HG02763 (cell line): ENCODE measurements at regions not wholly inside any gene's neighbourhood (a gene's known extent, or its start where the extent isn't known, plus 50 kb on each side); places are given as distances from the start of the nearest gene placed in this dataset.
"Not testable (repeated sequence)": the region's sequence is repeated elsewhere in the genome, so short reads cannot be mapped to it uniquely, and the experiment has no call there.

Experiments used
- ATAC-seq: cut with Tn5 transposase; IDR thresholded peaks from one replicate; pipeline ENCODE4 v1.9.1; 2021; ENCODE audit warnings: mild to moderate bottlenecking, moderate library complexity; ENCODE audit not compliant: unreplicated experiment

GRCh38 chrX:118212817-118213183 is 96.2 kb upstream of the KLHL13 start:
- ATAC-seq: peak; percentile 73

GRCh38 chrX:118215346-118215745 is 98.7 kb upstream of the KLHL13 start:
- ATAC-seq: no peak

- ATAC-seq: no peak
Observed at GRCh38 chrX:118216087-118216486, 99.5 kb upstream of the KLHL13 start.

DNA sequence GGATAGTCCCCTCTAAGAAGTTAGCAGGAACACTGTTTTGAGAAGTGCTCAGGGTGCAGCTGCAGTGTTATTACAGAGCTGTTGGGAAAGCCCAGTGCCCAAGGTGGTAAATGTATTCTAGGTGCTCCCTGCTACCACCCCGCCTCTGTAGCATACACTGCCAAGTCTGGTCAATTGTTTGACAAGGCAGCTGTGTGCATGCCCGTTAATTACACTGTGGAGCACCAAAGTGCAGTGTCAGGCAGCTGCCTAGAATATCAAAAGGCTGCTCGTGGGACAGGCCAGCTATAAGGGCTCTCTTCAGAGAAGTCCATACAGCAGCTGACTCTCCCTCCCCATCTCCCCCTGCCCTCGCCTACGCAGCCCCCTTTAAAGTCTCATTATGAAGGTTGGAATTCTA is 99.9 kb upstream of the KLHL13 start:
- no peak for ATAC-seq

DNA sequence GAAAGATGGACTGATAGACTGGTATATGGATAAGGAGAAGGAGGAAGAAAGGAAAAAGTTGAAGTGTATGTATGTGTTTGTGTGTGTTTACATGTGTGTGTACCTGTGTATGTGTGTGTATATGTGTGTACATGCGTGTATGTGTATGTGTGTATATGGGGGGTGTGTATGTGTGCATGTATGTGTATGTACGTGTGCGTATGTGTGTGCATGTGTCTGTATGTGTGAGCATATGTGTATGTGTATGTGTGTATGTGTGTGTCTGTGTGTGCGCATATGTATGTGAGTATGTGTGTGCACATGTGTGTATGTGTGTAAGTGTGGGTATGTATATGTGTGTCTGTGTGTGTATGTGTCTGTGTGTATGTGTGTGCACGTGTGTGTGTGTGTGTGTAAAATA is 101.5 kb upstream of the KLHL13 start:
- ATAC-seq: no peak

DNA sequence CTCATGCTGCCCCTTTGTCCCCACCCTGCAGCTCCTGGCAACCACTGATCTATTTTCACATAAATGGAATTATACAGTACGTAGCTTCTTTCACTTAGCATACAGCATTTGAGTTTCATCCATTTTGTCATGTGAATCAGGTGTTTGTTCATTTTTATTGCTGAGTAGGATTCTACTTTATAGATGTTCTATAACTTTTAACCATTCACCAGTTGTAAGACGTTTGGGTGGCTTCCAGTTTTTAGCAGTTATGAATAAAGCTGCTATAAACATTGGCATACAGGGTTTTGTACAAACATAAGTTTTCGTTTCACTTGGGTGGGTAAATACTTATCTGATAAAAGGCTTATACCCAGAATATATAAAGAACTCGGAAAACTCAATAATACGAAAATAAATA is 102.3 kb upstream of the KLHL13 start:
- no peak for ATAC-seq

DNA sequence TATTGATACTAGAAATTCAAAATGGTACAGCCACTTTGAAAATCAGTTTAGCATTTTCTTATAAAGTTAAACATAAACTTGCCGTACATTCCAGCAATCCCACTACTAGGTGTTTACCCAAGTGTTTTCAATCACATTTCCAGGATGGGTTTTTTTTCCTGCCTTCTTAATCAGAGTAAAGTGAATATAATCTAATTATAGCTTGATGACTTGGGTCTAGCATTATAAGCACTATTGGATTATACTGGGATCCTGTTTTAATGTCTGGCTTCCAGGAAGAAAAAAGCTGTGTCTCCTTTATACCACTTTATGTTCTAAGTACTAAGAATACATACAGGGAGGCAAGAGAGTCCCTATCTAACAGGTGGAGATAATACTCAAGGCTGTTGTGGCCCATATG is 103.3 kb upstream of the KLHL13 start:
- no peak for ATAC-seq

DNA sequence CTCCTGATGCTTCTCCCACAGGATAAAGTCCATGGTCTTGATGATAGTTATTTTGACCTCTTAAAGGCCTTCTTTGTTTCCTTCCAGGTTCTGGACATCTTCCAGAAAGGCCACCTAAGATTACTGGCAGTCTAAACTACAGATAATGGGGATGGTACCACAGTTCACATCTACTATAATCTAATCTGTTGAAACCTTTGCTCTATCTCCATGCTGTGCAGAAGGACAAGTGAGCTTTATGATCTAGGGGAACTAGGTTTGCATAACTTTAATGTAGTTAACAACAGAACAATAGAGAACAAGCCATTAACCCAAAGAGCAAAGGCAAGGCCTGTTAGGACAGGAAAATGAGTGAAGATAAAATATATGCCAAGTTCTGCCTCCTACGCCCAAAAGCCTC is 103.9 kb upstream of the KLHL13 start:
- ATAC-seq: no peak

DNA sequence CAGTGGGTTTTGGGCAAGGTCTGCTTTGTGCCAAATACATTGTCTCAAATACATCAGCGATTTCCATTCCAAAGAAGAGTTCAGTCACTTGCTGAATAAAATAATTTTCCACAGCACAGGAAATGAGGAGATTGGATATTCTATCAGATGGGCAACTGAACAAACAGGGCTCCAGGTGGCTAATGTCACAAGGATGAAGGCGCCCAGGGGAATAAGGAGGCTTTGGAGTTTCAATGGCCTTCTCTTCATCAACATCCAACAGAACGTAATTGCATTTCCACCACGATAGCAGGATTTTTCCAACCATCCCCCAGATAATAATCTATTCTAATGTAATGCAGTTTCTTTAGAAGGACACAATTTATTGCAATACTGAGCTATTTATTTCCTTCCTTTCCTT is 104.7 kb upstream of the KLHL13 start:
- no peak for ATAC-seq

GRCh38 chrX:118221733-118222132 is 105.1 kb upstream of the KLHL13 start:
- ATAC-seq: no peak

DNA sequence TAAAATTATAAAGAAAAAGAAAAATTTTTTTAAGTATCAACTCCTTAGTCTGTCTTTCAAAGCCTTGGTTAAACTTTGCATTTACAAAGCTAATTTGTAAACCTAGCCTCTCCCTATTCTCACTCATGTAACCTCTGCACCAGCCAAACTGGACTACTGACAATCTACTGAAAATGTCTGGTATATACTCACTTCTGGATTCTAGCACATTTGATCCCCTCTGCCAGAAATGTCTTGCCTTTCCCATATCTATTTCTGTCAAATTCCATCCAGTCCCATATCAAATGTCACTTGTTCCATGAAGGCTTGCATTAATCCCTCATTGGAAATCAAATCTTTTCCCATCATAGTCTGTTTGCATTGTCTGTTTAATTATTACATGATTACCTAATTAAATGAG is 105.8 kb upstream of the KLHL13 start:
- ATAC-seq: no peak

DNA sequence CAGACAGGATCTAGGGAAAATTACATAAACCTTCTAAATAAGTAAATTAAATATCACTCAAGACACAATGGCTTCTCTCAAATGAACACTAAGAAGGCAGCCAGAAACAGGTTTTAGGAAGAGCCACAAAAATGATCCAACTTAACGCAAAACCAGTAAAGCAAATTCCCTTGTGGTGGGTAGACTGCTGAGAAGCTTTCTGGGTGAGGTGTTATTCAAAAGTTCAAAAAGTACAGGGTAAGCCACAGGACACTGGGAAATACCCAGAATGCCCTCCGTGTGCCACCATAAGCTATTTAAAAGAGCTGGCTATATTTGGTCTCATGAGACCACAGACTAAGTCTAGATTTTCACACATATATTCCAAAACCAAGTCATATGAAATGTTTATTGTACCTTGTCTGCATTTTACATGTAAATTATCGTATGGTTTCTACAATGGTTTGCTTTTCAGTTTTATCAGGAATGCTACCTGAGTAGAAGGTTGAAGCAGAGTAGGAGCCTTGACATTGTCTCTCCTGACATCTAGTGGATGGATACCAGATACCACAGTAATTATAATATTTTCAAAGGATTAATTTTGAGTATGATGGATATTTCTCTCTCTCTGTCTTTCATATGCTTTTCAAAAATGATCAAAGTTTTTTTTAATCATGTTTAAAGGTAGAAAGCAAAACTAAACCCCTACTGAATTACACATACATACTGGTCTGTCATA is 109.3 kb upstream of the KLHL13 start:
- peak; percentile 64 for ATAC-seq

- no peak for ATAC-seq
Observed at GRCh38 chrX:118228041-118228440, 111.4 kb upstream of the KLHL13 start.

DNA sequence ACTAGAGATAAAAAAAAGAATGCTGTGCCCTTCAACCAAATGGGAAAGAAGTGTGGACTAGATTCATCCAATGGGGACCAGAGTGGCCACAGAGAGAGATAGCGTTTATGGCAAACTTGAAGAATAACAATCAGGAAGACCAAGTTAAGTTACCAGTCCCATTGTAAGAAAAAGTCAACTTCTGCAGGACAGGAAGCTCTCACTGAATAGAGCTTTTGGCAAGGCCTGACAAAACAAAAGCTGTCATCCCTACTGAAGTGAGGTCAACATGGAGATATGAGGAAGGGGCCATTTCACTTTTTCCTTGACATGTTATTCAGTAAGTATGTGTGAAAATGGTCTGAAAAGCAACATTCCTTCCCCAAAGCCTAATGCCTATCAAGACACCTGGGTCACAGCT is 111.8 kb upstream of the KLHL13 start:
- ATAC-seq: no peak

GRCh38 chrX:118231464-118231863 is 114.4 kb upstream of the WDR44 start:
- ATAC-seq: no peak

DNA sequence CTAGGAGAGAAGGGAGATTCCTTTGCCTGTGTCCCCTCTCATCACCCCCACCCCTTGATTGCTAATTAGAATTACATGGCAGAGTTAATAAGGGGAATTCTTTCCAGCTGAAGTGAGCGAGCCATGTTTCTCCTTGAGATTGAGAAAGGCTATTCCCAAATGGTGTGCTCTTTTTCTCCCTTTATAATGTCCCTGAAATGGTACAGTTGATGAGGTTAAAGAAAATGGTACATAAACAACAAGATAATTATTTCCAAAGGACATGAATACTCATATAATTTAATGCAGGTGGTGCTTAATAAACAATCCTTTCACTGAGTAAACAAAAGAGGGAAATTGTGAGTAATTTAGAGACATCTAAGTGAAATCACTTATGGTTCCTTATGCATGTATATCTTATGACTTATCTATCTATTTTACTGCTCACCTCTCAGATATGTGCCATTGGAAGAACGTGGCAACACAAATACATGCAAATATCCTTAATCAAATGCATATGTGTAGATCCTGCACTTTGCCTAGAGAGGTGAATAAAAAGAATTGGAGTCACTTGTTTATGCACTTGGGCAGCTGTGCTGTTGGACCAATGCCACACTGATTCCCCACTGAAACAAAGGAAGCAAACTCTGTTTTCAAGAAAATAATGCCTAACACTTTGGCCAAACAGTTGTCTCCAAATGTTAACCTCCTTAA is 106.6 kb upstream of the WDR44 start:
- ATAC-seq: no peak

- no peak for ATAC-seq
Observed at GRCh38 chrX:118239913-118240698, 105.8 kb upstream of the WDR44 start.

GRCh38 chrX:118246961-118247360 is 98.9 kb upstream of the WDR44 start:
- not testable (repeated sequence) for ATAC-seq

DNA sequence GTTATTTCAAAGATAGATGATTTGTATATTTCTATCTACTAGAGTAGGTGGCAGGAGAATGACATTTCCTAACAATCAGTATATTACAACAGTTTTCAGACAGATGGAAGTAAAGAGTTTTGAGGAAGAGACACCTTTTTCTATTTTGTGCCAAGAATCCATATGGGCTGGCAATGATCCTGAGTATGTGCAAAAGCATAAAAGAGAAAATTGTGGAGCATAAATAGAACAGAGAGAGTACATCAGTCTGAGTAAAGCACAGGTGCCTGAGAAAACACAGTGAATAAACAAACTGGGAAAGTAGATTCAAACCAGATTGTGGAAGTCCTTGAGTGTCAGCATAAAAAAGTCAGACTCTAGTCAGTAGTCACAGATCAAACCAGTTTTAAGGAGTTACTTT is 96.8 kb upstream of the WDR44 start:
- ATAC-seq: no peak

DNA sequence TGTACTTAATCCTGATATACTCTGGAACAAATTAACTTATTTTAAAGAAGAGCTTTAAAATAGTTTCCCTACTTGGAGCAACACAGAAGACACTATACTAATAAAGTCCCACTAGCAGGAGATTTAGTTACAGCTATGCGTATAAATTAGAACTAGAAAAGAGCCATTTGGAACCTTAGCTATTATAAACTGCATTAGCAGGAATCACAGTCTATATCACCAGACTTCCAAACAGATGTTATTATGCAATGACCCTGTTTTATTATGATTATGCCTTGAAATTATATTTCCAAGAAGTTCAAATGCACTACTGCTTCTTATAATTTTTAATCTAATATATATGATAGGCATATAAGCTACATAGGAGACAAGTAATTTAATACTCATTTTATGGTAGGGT is 95.5 kb upstream of the WDR44 start:
- ATAC-seq: no peak

DNA sequence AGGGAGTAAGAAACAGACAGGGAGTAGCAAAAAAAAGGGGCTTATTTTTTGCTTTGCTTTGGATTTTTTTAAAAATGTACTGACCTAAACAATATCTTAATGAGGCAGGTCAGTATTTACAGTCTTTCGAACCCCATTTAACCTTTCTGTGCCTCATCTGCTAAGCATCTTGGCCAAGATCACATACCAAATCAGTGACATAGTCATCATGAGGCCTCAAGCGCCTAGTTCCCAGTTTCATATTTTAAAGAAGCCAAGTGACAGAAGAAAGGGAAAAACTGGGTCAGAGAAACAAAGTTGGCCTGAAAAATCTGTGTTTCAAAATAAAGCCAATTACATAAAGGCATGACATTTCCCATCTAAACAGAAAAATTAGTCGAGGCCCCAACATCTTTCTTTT is 94.6 kb upstream of the WDR44 start:
- ATAC-seq: no peak

DNA sequence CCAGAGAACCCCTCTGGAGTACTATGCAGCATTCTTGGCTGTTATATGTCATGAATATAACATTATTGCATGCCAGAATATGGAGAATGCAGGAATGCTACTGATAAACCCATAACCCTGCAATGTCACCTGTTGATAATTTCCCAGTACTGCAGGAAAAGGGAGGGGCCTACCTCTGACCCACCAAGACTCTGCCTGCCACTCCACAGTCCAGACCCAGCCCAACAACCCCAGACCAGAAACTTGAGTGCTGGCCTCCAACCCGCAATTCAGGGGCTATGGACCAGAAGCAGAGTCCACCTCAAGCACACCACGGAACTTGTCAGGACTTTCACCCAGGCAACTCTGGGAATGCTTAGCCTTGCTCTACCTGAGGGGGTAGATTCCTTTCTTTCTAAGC is 92.9 kb upstream of the WDR44 start:
- no peak for ATAC-seq
